Tongue (tissue), 1 donor: ENCODE measurements at regions not wholly inside any gene's neighbourhood (a gene's known extent, or its start where the extent isn't known, plus 50 kb on each side); places are given as distances from the start of the nearest gene placed in this dataset.
"Not testable (repeated sequence)": the region's sequence is repeated elsewhere in the genome, so short reads cannot be mapped to it uniquely, and the experiment has no call there.

Experiments used
- DNase-seq: peaks from one replicate; pipeline ENCODE4 v3.0.0-alpha.2; 2015

DNA sequence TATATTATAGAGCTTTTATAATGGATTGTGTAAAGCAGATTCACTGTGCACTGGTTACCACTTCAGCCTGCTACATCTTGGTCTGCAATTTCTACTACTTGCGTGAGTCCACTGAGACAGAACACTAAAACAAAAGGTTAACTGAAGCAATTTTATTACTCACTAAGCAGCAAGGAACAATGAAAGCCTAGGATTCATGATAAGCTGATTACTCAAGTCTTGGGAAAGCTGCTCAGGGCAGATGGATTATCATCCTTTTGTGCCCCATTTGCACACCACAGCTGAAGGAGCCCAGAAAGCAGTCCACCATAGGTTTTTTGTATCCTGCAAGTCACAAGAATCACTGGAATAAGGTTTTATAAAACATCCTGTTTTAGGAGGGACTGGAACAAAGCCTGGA, 1215.2 kb upstream of the TMEFF2 start:
- no peak for DNase-seq

DNA sequence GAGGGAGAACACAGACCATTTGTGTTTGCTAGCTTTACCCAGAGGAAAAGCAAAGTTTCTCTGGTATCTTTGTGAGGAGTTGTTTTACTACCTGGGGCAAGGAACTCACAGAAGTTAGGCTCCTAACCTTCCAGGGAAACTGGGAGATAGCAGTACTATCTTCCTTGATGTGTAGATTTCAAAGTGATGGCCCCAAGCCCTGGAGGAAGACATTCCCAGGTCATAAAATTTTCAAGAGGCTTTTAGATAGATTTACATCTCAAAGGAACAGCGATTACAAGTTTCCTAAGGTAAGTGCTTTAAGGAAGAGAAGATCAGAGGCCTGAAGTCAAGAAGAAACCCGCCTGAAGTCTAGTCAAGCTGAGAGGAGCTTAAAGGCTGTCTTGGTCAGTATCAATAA, 1187.8 kb upstream of the TMEFF2 start:
- DNase-seq: no peak

DNA sequence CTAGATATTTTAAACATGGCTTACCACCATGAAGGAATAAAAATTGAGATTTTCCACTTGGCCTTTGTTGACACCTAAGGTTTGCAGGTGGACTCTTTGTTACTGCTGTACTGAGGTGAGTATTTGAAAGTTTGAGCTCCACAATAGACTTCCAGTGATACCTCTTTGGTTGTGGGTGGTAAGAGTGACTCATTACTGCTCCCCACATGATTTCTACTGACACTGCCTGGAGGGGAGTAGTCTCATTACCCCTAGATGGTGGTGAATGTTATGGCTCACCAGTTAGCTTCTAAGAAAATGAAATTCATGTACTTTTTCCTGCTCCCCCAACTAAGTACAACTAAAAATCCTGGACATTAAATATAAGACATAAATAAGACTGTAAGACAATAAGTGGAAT, 1183.1 kb upstream of the TMEFF2 start:
- DNase-seq: no peak

DNA sequence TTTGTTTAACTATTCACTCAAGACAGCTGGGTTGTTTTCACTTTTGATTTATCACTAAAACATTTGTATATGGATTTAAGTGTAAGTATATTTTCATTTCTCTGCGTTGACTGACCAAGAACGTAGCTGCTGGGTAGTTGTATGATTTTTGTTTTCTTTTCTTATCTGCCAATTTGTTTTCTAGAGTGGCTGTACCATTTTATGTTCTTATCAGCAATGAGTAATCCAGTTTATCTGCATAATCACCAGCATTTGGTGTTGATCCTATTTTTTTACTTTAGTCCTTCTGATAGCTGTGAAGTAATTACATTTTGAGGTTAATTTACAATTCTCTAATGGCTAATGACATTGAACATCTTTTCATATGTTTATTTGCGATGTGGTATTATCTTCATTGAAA, 1178.4 kb upstream of the TMEFF2 start:
- no peak for DNase-seq

DNA sequence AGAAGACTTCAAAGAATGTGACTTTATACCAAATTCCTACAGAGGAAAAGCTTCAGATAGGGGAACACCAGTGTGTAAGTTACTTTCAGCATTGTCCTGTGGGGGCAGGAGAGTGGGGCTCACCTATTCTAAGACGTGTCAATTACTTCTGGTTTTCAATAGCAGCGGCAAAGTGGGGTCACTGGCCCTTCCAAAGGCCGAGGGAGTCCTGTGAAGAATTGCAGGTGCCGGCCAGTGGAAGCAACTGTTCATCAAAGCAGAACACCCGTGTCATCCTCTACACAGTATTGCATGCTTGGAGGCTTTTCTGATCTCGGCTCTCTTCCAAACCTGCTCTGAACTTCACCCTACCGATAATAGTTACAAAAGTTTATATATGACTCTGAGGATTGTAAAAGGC, 1176.5 kb upstream of the TMEFF2 start:
- DNase-seq: no peak

DNA sequence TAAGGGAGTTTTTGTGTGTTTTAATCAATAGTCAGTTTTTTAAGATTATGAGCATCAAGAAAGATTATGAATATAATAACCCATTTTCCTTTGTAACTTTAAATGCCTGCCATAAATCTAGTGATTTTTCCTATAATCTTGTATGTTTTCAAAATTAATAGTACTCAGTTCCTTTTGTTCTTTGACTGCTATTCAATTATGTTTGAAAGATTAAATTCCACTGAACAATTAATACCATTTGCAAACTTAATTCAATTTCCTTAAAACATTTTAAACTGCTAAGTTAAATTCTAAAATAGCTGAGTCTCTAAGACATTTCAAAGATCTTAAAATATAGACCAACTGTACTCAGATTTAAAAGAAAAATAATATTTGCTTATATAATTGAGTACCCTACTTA, 1173.9 kb upstream of the TMEFF2 start:
- no peak for DNase-seq

DNA sequence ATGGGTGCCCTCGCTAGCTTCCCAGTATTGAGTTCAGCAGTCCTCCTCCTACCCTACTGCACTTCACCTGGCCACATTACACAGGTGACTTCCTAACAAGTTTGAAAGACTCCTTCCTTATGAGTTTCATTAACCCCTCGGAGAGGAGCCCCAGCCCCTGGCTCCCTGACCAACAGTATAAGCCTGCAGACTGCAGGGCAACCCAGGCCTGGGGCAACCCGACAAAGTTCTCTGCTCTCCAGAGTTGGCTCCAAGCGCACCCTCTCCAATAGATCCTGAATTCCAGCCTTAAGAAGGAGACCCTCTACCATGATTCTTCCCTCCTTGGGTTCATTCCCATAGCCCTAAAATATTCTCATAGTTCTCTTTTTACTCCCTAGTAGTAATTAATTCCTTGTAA, 1162.8 kb upstream of the TMEFF2 start:
- no peak for DNase-seq

DNA sequence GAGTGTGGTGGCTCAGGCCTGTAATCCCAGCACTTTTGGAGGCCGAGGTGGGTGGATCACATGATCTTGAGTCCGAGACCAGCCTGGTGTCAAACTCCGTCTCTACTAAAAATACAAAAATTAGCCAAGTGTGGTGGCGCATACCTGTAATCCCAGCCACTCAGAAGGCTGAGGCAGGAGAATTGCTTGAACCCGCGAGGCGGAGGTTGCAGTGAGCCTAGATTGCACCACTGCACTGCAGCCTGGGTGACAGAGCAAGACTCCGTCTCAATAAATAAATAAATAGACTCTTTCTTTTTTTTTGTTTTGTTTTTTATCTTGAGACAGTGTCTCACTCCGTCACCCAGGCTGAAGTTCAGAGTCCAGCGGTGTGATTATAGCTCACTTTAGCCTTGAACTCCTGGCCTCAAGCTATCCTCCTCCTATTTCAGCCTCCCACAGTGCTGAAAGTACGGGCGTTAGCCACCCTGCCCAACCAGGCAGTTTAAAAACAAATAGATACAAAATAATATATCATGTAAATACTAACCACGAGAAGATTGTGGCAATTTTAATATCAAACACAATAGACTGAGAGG, 1158.0 kb upstream of the TMEFF2 start:
- DNase-seq: not testable (repeated sequence)

DNA sequence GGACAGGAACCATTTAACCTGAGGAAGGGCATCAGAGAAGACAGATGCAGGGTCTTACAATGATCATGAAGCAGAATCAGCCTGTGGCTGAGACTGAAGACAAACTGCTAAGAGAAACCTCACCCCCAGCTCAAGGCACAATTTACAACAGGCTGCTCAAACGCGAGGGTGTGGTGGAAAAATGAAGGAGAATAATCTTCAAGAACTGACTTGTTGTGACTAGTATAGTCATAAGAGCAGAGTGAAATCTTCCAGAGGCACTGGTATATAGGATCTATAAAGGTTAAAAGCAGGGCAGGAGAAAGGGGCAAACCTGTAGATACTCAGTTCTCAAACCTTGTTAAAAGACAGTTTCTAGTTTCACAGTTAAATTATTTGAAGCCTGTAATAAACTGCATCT, 1155.8 kb upstream of the TMEFF2 start:
- no peak for DNase-seq

DNA sequence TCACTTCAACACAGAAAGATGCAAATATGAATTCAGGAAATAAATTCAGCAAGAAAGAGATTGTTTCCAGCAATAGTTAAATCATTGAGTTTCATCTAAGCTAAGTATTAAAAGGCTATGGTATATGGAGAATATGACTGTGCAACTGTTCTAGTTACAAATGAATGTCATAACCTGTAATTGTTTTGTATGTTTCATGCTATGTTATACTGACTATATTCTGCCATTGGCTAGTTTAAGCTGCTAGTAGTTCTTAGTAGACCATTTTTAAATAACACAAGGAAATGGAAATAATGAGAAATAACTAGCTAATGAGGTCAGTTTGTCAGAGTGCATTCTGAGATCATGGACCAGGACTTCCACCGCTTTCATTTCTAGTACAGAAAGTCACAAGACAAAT, 1154.9 kb upstream of the TMEFF2 start:
- DNase-seq: no peak

DNA sequence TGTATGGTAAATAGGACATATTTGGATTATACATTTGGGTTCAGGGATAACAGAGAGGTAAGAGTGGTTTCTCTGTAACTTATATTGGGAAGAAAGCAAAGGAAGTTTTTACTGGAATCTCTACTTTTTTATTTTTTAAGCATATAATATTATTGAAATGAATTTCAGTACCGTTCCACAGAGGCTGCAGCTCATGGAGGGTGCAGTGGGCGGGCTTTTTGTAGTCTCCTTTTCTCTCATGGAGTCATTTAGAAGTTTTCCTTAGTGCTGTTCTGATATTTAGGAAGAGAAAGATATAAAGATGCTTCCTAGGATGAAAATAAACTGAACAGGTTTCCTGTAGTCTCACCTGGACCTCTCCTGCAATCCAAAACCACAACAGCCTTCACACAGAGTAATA, 1153.3 kb upstream of the TMEFF2 start:
- no peak for DNase-seq

DNA sequence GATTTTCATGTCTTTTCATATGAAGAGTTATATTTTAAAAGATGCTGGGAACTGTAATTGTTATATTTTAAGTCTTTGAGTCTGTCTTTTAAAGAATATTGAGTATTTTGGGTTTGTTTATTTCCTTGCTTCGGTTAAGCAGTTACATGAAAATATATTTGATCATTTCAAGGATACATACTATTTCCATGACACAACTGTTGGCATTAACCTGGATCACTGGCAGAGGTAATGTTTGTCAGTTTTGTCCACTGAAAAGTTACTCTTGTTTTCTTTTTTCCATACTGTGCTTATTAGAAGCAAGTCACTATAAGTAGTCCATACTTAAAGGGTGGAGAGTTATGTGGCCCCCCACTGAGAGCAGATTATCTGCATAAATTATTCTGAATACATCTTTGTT, 1142.0 kb upstream of the TMEFF2 start:
- peak; percentile 13 for DNase-seq

DNA sequence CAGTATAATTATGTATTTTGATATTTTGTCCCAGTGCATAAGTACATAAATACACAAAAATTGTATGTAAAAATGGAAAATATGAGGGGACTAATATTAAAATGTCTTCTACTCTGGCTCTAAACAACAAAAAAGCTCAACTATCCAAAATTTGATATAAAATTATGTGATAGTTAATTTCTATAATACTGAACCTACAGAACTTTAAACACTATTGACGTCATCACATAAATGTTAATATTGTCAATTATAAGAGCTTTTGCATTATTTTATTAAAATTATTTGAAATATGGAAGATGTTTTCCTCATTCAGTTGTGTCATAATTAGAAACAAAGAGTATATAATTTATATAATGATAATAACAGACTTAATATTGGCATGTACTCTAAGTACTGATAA, 1139.7 kb upstream of the TMEFF2 start:
- no peak for DNase-seq

DNA sequence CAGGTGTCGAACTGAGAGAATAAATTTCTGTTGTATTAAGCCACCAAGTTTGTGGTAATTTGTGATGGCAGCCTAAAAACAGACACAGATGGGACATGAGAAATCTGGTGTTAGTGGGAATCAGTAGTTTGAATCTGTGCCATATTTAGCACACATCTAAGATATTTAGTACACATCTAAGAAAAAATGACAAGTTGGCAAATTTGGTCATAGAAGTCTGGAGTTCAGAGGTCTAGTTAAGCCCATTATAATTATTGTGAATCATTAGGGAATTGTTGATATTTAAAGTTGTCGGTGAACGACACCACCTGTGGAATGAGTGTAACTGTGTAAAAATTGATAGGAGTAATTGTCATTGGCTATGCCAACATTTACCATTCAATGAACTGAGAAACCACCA, 1138.8 kb upstream of the TMEFF2 start:
- DNase-seq: no peak

DNA sequence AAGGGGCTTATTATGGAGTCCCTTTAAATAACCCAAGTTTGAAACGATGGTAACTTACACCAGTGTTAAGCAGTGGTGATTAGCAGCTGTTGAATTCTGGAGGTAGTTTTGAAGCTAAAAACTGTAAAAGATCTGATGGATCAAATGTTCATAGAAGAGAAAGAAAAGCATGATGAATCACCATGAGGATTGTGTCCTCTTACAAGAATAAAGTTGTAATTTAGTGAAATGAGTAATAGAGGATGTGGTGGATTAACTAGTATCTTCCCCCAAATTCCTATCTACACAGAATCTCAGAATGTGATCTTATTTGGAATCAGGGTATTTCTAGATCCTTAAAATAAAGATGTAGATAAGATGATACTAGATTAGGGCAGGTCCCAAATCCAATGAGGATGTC, 1138.2 kb upstream of the TMEFF2 start:
- no peak for DNase-seq

DNA sequence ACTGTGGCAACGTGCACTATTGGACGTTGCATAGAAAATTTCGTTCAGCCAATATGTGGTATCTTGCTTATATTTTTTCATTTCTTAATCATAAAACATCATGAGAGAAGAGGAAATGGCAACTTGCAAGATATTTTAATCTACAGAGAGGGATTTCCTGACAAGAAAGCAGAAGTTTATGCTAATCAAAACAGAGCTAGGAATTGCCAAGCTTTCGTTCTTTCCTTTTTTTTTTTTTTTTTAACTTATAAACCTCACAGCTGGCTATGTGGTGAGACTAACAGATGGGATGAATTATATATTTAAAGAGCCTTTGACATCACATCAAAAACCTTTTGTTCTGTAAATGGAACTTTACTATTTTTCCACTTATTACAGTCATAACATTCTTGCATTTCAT, 1136.9 kb upstream of the TMEFF2 start:
- peak; percentile 30 for DNase-seq

DNA sequence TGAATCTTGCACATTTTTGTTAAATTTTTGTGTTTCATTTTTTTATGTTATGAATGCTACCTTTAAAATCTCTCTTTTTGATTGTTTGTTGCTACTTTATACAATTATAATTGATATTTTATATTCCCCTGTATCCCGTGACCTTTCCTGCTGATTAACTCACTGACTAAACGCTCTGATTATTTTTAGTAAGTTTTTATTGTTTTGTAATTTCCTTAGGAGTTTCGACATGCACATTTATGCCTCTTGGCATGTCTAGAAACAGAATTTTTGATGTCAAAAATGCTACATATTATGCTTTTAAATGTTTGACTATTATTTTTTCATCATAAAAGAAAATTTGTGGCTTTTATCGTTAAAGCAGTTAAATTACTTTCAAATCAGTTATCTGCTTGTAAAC, 1131.6 kb upstream of the TMEFF2 start:
- no peak for DNase-seq

DNA sequence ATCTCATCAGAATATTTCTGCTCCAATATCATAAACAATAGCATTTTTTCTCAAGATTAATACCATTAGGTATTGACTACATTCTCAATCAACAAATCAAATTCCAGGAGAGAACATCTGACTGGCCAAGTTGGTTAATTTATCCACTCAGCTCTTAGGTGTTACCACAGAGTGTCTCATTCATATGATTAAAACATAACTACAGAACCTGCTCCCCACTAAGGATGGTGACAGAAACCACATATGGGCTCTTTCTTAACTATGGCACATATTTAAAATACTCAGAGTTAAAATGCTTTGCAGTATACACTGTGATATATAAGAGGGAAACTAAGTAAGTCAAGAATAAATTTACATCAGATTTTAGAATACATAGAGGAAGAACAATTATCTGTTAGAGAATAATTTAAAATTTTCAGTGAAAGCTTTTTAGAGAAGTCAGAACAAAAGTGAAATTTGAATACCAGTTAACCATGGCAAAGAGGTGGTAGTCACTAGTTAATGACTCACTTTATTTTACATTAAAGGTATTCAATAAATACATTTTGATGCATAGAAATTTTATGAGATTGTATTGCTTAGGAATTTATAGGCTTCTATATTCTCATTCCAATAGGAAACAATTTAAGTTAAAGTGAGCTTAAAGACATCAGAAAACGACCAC, 1120.8 kb upstream of the TMEFF2 start:
- no peak for DNase-seq

DNA sequence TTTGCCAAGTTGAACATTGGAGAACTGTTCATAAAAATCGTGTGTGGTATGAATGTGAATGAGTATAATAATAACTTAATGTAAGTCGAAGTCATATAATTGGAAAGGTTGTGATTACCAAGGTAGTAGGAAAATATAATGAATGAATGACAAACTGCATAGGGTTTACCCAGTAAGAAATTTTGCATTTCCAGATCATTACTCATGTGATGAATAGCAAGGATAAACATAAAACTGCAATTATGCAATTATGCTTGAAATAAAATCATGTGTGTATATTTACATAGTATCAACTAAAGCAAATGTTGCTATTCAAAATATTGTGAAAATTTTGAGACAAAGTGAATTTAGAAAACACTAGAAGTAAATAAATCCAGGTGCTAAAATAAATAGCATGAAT, 1108.7 kb upstream of the TMEFF2 start:
- DNase-seq: no peak

DNA sequence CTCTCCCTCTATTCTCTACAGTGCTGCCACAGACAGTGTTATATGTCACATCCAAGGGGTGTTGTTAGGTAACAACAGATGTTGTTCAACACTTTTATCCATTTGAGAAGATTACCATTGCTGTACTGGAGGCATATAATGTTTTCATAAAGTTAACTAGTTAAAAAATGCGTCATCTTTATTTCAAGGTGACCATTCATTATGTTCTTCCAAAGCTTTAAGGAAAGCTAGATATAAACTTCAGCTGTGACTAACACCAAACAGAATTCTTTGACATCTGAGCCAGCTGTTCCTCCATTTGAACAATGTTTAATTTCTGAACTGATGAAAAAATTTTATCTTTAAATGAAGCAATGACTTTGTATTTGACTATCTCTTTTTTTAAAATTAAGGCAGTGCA, 1099.6 kb upstream of the TMEFF2 start:
- DNase-seq: no peak

DNA sequence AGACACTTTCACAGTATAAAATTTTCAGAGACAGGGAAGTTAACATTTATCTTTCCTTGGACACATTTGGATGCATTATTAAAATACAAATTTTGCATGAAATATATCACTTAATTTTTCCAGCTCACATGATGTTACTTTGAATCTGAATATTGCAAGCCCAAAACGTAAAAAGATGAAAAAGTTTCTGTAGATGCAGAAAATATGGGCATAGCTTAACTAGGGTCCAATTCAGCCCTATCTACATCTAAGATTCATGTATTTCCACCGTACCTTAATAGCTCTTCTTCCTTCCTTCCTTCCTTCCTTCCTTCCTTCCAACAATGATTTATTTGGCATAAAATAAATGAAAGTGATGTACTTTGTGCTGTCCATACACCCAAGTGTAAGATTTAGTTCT, 1084.6 kb upstream of the TMEFF2 start:
- DNase-seq: no peak

DNA sequence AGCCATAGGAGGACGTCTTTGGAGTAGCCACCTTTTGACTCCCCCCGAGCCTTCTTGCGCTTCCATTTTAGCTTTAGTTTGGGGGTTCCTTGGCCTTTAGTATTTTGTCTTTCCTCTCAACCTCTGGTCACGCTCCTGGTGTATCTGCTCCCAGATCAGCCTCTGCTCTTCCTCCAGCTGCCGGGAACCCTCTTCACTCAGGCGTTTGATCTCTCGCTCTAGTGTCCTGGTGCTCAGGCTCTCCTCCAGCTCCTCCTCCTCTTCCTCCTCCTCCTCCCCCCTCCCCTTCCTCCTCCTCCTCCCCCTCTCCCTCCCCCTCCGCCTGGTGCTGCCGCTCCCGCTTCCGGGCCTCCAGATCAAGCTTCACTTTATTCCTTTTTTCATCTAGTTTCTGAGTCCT, 1082.3 kb upstream of the TMEFF2 start:
- DNase-seq: no peak

DNA sequence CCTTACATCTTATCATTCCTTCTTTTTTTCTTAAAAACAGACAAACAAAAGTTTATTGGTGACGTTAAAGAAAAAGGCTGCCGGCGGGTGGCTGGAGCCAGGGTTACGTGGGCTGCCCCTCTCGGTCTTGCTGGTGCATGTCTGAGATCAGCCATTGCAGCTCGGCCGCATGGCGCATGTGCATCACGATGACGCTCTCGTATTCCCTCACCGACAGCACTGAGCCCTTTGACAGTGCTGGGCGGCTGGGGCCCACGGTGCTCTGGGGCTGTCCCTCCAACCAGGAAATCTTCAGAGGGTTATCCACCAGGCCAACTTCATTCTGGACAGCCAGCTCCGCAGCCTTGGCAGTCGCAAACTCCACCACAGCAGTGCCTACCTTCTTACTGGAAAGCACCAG, 1081.8 kb upstream of the TMEFF2 start:
- no peak for DNase-seq

DNA sequence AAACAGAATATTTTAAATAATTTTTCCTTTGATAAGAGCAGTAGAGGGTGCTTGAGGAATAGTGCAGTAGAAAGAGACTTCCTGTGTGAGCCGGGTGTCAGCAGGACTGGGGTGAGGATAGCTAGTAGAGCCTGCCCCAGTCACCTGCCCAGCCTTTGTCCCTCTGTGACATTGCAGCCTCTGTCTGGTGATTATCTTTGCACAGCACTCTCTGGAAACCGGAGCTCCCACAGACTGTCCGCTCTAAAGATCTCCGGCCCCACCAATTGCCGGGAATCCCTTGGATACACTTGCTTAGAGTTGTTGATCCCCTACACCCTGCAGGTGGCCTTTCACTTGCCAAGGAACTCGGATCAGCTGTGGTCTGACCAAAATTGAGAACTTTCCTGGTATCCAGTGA, 1081.3 kb upstream of the TMEFF2 start:
- DNase-seq: no peak

DNA sequence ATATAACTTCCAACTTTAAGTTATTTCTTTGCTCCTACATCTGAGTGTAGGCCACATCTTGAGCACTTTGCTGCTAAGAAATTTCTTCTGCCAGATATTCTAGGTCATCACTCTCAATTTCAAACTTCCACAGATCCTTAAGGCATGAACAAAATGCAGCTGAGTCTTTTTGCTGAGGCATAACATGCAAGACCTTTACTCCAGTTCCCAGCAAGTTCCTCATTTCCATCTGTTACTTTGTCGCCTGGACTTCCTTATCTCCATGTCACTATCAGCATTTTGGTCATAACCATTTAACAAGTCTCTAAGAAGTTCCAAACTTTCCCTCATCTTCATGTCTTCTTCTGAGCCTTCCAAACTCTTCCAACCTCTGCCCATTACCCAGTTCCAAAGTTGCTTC, 1077.3 kb upstream of the TMEFF2 start:
- no peak for DNase-seq
